ENCODE measurements at regions not wholly inside any gene's neighbourhood (a gene's known extent, or its start where the extent isn't known, plus 50 kb on each side); places are given as distances from the start of the nearest gene placed in this dataset.
"Not testable (repeated sequence)": the region's sequence is repeated elsewhere in the genome, so short reads cannot be mapped to it uniquely, and the experiment has no call there.

- DNase-seq (ENCODE audit: low spot score) = no peak
Observed at GRCh38 chr9:7622481-7622880, 177.1 kb downstream of the DMAC1 start.

GRCh38 chr9:7615344-7615743, 184.2 kb downstream of the DMAC1 start:
- no peak for DNase-seq (ENCODE audit: low spot score)

- no peak for DNase-seq (ENCODE audit: low spot score)
Observed at GRCh38 chr9:7613931-7614330, 185.6 kb downstream of the DMAC1 start.

- no peak for DNase-seq (ENCODE audit: low spot score)
Observed at GRCh38 chr9:7608261-7608660, 191.3 kb downstream of the DMAC1 start.

GRCh38 chr9:7607421-7607820, 192.2 kb downstream of the DMAC1 start:
- DNase-seq (ENCODE audit: low spot score) = no peak

- DNase-seq (ENCODE audit: low spot score) = no peak
Observed at GRCh38 chr9:7606591-7606990, 193.0 kb downstream of the DMAC1 start.

GRCh38 chr9:7601739-7602138, 197.8 kb downstream of the DMAC1 start:
- DNase-seq (ENCODE audit: low spot score) = no peak

- no peak for DNase-seq (ENCODE audit: low spot score)
Observed at GRCh38 chr9:7597716-7598115, 201.9 kb downstream of the DMAC1 start.

- no peak for DNase-seq (ENCODE audit: low spot score)
Observed at GRCh38 chr9:7592321-7593316, 207.0 kb downstream of the DMAC1 start.

- no peak for DNase-seq (ENCODE audit: low spot score)
Observed at GRCh38 chr9:7591501-7591900, 208.1 kb downstream of the DMAC1 start.

GRCh38 chr9:7580568-7580967, 219.0 kb downstream of the DMAC1 start:
- no peak for DNase-seq (ENCODE audit: low spot score)

- DNase-seq (ENCODE audit: low spot score) = no peak
Observed at GRCh38 chr9:7579351-7579750, 220.2 kb downstream of the DMAC1 start.

- no peak for DNase-seq (ENCODE audit: low spot score)
Observed at GRCh38 chr9:7578951-7579350, 220.6 kb downstream of the DMAC1 start.

- DNase-seq (ENCODE audit: low spot score) = peak; percentile 22
Observed at GRCh38 chr9:7570107-7570720, 229.4 kb downstream of the DMAC1 start.

- no peak for DNase-seq (ENCODE audit: low spot score)
Observed at GRCh38 chr9:7567687-7568086, 231.9 kb downstream of the DMAC1 start.

- DNase-seq (ENCODE audit: low spot score) = no peak
Observed at GRCh38 chr9:7561527-7562080, 238.0 kb downstream of the DMAC1 start.

GRCh38 chr9:7560669-7561305, 238.8 kb downstream of the DMAC1 start:
- no peak for DNase-seq (ENCODE audit: low spot score)

GRCh38 chr9:7554699-7555098, 244.9 kb downstream of the DMAC1 start:
- no peak for DNase-seq (ENCODE audit: low spot score)

- DNase-seq (ENCODE audit: low spot score) = not testable (repeated sequence)
Observed at GRCh38 chr9:7552706-7553105, 246.9 kb downstream of the DMAC1 start.

GRCh38 chr9:7549249-7549648, 250.3 kb downstream of the DMAC1 start:
- DNase-seq (ENCODE audit: low spot score) = no peak

GRCh38 chr9:7546261-7546660, 253.3 kb downstream of the DMAC1 start:
- DNase-seq (ENCODE audit: low spot score) = no peak

GRCh38 chr9:7545371-7546165, 254.0 kb downstream of the DMAC1 start:
- DNase-seq (ENCODE audit: low spot score) = no peak
